ENCODE measurements at regions not wholly inside any gene's neighbourhood (a gene's known extent, or its start where the extent isn't known, plus 50 kb on each side); places are given as distances from the start of the nearest gene placed in this dataset.

DNA sequence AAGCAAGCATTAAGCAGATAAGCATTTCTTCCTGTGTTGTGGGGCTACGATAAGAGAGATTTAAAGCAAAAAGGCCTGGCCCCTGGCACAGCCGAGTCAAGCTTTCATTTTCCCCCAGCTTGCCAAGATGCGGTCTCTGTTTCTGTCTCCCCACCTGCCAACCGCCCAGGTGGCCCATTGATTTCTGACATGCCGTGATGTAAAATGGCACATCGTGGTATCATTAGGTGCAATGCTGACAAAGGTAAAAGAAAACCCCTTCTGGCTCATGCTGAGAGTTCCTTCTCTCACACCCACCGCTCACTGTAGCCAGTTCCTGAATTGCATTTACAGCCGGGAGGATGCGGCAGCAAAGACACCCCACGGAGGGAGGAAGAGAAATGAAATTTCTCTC lies 62.8 kb downstream of the BOD1L2 start:
- TF ChIP-seq, protein P1, sequence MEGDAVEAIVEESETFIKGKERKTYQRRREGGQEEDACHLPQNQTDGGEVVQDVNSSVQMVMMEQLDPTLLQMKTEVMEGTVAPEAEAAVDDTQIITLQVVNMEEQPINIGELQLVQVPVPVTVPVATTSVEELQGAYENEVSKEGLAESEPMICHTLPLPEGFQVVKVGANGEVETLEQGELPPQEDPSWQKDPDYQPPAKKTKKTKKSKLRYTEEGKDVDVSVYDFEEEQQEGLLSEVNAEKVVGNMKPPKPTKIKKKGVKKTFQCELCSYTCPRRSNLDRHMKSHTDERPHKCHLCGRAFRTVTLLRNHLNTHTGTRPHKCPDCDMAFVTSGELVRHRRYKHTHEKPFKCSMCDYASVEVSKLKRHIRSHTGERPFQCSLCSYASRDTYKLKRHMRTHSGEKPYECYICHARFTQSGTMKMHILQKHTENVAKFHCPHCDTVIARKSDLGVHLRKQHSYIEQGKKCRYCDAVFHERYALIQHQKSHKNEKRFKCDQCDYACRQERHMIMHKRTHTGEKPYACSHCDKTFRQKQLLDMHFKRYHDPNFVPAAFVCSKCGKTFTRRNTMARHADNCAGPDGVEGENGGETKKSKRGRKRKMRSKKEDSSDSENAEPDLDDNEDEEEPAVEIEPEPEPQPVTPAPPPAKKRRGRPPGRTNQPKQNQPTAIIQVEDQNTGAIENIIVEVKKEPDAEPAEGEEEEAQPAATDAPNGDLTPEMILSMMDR (IDR thresholded peaks at IDR 0.05; ENCODE audit: unreplicated experiment): no peak
- peak overlapping the region; percentile 62 for H3K4me3 Mint-ChIP-seq (ENCODE audit: low read depth, unreplicated experiment)

DNA sequence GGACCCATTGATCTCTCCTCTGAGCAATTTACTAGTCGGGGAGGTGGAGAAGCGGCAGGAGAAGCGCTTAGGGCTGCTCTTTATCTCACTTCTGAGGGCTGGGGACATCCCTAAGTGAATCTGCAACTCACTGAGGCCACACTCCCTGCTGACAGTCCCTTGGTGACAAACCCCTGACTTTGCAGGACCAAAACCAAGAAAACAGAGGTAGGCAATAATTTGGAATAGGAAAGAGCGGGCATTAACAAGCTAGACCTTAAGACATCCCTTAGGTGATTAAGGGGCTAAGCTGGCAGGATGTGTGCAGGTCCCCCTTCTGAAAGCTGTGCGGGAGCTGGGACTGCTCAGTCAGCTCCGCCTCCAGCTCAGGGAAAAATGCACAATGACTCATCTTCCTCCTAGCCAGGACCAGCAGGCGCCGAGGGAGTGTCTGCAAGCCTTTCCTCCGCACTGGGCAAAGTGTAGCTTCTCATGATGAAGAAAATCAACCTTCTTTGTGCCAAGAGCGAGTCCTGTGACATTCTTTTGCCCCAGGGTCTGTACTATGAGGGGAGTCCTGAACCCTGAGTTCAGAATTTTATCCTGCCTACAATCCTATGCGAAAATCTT lies 63.3 kb downstream of the BOD1L2 start:
- CTCF ChIA-PET: interaction anchor here (0.6 to 1.5 kb wide), 3 partner anchors 119 to 341 kb away, joined by 4 to 5 read pairs (median 4); partner anchors contain the start of gene ONECUT2
- no TSS peak for BruUV-seq (replicated peaks)
- peak overlapping the region; percentile 62 for H3K4me3 Mint-ChIP-seq (ENCODE audit: low read depth, unreplicated experiment)

More for the DNA sequence above, 62.8 kb downstream of the BOD1L2 start:
- H3K27me3 Mint-ChIP-seq (ENCODE audit: unreplicated experiment): no peaks in the 10 kb centered on the region
- H3K36me3 Mint-ChIP-seq (ENCODE audit: insufficient read depth, unreplicated experiment): peaks cover 6% of the 10 kb centered on the region
- DNase-seq: no peak
- H3K9me3 Mint-ChIP-seq (ENCODE audit: low read depth, unreplicated experiment): no peaks in the 10 kb centered on the region
- BruUV-seq (replicated peaks): no TSS peak
- H3K27ac Mint-ChIP-seq (ENCODE audit: unreplicated experiment): peak overlapping the region; percentile 24
- intact Hi-C loops (cut with micrococcal nuclease; ENCODE audit: unreplicated experiment): no loop called here
- CTCF ChIA-PET: interaction anchor here (0.6 to 1.5 kb wide), 3 partner anchors 119 to 341 kb away, joined by 4 to 5 read pairs (median 4); partner anchors contain the start of gene ONECUT2
- H3K4me1 Mint-ChIP-seq (ENCODE audit: low read depth, unreplicated experiment): peaks cover 60% of the 10 kb centered on the region

DNA sequence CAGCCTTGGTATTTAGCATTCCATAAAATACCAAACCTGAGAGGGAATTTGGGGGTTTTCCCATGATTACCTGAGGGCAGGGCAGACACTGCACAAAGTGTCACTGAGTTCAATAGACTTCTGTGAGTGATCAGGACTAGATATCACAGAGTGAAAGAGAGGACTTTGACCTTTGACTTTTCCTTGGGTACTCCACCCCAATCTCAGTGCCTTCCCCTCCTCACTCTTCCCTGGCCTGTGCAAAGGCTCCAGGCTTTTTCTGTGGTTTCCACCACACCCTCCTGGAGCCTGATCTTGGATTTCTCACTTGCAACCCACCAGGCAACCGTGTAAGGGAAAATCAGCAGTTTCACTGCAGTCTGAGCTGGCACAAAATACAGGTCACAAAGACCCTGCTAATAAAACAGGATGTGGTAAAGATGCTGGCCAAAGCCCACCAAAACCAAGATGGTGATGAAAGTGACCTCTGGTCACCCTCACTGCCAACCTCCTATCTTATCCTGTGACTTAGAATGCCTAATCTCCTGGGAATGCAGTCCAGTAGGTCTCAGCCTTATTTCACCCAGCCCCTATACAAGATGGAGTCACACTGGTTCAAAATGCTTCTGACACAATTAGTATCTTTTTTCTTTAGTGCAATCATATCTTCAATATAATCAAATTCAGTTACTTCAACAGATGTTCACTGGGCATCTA lies 64.0 kb downstream of the BOD1L2 start:
- H3K4me1 Mint-ChIP-seq (ENCODE audit: low read depth, unreplicated experiment): peaks cover 65% of the 10 kb centered on the region
- CTCF ChIA-PET: interaction anchor here (1.5 kb wide), 1 partner anchor 342 kb away, joined by 4 read pairs; no protein-coding TSS in a partner anchor
- H3K27ac Mint-ChIP-seq (ENCODE audit: unreplicated experiment): peak overlapping the region; percentile 24

More for the DNA sequence above, 63.3 kb downstream of the BOD1L2 start:
- Mint-ChIP-seq H3K9me3 (ENCODE audit: low read depth, unreplicated experiment) (no peaks in the 10 kb centered on the region), H3K27me3 (ENCODE audit: unreplicated experiment) (no peaks in the 10 kb centered on the region), H3K4me1 (ENCODE audit: low read depth, unreplicated experiment) (peaks cover 60% of the 10 kb centered on the region), H3K36me3 (ENCODE audit: insufficient read depth, unreplicated experiment) (peaks cover 6% of the 10 kb centered on the region), H3K27ac (ENCODE audit: unreplicated experiment) (peak overlapping the region; percentile 24)
- peak; percentile 84 for DNase-seq
- TF ChIP-seq, protein P1 (IDR thresholded peaks at IDR 0.05; ENCODE audit: unreplicated experiment): no peak
- intact Hi-C loops (cut with micrococcal nuclease; ENCODE audit: unreplicated experiment): no loop called here

DNA sequence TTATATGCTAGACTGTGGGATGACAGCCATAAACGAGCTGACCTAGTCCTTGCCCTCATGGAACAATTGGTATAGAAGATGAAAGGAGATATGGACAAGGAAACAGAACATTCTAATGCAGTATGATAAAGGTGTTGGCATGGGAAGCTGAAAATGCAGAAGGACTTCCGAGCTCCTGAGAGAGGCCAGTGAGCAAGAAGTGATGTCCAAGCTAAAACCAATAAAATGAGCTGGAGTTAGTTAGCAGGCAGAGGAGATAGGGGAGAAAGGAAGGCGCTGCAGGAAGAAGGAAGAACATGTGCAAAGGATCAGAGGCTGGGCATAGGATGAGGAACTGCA lies 64.5 kb downstream of the BOD1L2 start:
- H3K4me3 Mint-ChIP-seq (ENCODE audit: low read depth, unreplicated experiment): no peak overlapping the region
- TF ChIP-seq, protein P1 (IDR thresholded peaks at IDR 0.05; ENCODE audit: unreplicated experiment): no peak
- DNase-seq: no peak
- H3K9me3 Mint-ChIP-seq (ENCODE audit: low read depth, unreplicated experiment): no peaks in the 10 kb centered on the region
- H3K36me3 Mint-ChIP-seq (ENCODE audit: insufficient read depth, unreplicated experiment): peaks cover 6% of the 10 kb centered on the region
- BruUV-seq (replicated peaks): no TSS peak
- CTCF ChIA-PET: no interaction called here
- H3K4me1 Mint-ChIP-seq (ENCODE audit: low read depth, unreplicated experiment): peaks cover 68% of the 10 kb centered on the region
- peak overlapping the region; percentile 24 for H3K27ac Mint-ChIP-seq (ENCODE audit: unreplicated experiment)
- H3K27me3 Mint-ChIP-seq (ENCODE audit: unreplicated experiment): no peaks in the 10 kb centered on the region
- intact Hi-C loops (cut with micrococcal nuclease; ENCODE audit: unreplicated experiment): no loop called here

More for the DNA sequence above, 64.0 kb downstream of the BOD1L2 start:
- H3K27me3 Mint-ChIP-seq (ENCODE audit: unreplicated experiment): no peaks in the 10 kb centered on the region
- TF ChIP-seq, protein P1 (IDR thresholded peaks at IDR 0.05; ENCODE audit: unreplicated experiment): no peak
- H3K4me3 Mint-ChIP-seq (ENCODE audit: low read depth, unreplicated experiment): peak overlapping the region; percentile 62
- no TSS peak for BruUV-seq (replicated peaks)
- H3K36me3 Mint-ChIP-seq (ENCODE audit: insufficient read depth, unreplicated experiment): peaks cover 6% of the 10 kb centered on the region
- intact Hi-C loops (cut with micrococcal nuclease; ENCODE audit: unreplicated experiment): no loop called here
- DNase-seq: peak; percentile 15
- no peaks in the 10 kb centered on the region for H3K9me3 Mint-ChIP-seq (ENCODE audit: low read depth, unreplicated experiment)

Measured in Calu3 (cell line).